ENCODE measurements at regions not wholly inside any gene's neighbourhood (a gene's known extent, or its start where the extent isn't known, plus 50 kb on each side); places are given as distances from the start of the nearest gene placed in this dataset.

GRCh38 chr20:6845141-6845540 lies 77.7 kb downstream of the BMP2 start:
- H3K27me3 ChIP-seq (ENCODE audit: control insufficient read depth, insufficient read depth, low read length) = no peaks in the 10 kb centered on the region
- TF ChIP-seq REST (IDR thresholded peaks at IDR 0.05; ENCODE audit: insufficient read depth in 1 of 2, low read depth in 2 of 2, low read length in 1 of 2) (no peak), POLR2AphosphoS5 (IDR thresholded peaks at IDR 0.05; ENCODE audit: low read depth, low read length) (no peak), TCF7L2 (IDR thresholded peaks at IDR 0.05; ENCODE audit: low read depth, low read length) (no peak)
- H3K4me1 ChIP-seq (ENCODE audit: control insufficient read depth, insufficient read depth, low read length) = no peaks in the 10 kb centered on the region
- no TSS peak for BruUV-seq (replicated peaks)
- ChIA-PET POLR2A (no interaction called here), CTCF (no interaction called here)
- intact Hi-C loops (cut with micrococcal nuclease; ENCODE audit: unreplicated experiment) (no loop called here), in situ Hi-C loops (cut with HindIII; ENCODE audit: low pct_unique_long_range_greater_than_20kb, low sequenced_read_pairs) (no loop called here)
- no peaks in the 10 kb centered on the region for H3K9me3 ChIP-seq (ENCODE audit: control insufficient read depth, insufficient read depth, low read depth, low read length)
- no peak overlapping the region for H3K4me3 ChIP-seq (ENCODE audit: low read depth in 2 of 2, low read length in 2 of 2)
- no peak for ATAC-seq
- no peaks in the 10 kb centered on the region for H3K36me3 ChIP-seq (ENCODE audit: control insufficient read depth, insufficient read depth, low read length)
- H3K27ac ChIP-seq (ENCODE audit: low read length) = no peak overlapping the region
- no peak for DNase-seq (ENCODE audit: low read depth, low spot score)

- Histone ChIP-seq H3K27me3 (ENCODE audit: control insufficient read depth, insufficient read depth, low read length) (no peaks in the 10 kb centered on the region), H3K27ac (ENCODE audit: low read length) (no peak overlapping the region), H3K36me3 (ENCODE audit: control insufficient read depth, insufficient read depth, low read length) (no peaks in the 10 kb centered on the region), H3K4me1 (ENCODE audit: control insufficient read depth, insufficient read depth, low read length) (no peaks in the 10 kb centered on the region), H3K4me3 (ENCODE audit: low read depth in 2 of 2, low read length in 2 of 2) (no peak overlapping the region), H3K9me3 (ENCODE audit: control insufficient read depth, insufficient read depth, low read depth, low read length) (no peaks in the 10 kb centered on the region)
- DNase-seq (ENCODE audit: low read depth, low spot score) (no peak), ATAC-seq (no peak)
- intact Hi-C loops (cut with micrococcal nuclease; ENCODE audit: unreplicated experiment) = no loop called here
- BruUV-seq (replicated peaks) = no TSS peak
- in situ Hi-C loops (cut with HindIII; ENCODE audit: low pct_unique_long_range_greater_than_20kb, low sequenced_read_pairs) = no loop called here
- ChIA-PET CTCF (no interaction called here), POLR2A (no interaction called here)
- TF ChIP-seq SIN3A (IDR thresholded peaks at IDR 0.05; ENCODE audit: borderline replicate concordance, insufficient read depth, low read depth, low read length) (no peak), REST (IDR thresholded peaks at IDR 0.05; ENCODE audit: insufficient read depth in 1 of 2, low read depth in 2 of 2, low read length in 1 of 2) (no peak), POLR2AphosphoS5 (IDR thresholded peaks at IDR 0.05; ENCODE audit: low read depth, low read length) (no peak), CTCF (IDR thresholded peaks at IDR 0.05) (no peak), TCF7L2 (IDR thresholded peaks at IDR 0.05; ENCODE audit: low read depth, low read length) (no peak)
Observed at GRCh38 chr20:6848041-6848440, 80.6 kb downstream of the BMP2 start.

All from Panc1 (cell line).